ENCODE measurements at regions not wholly inside any gene's neighbourhood (a gene's known extent, or its start where the extent isn't known, plus 50 kb on each side); places are given as distances from the start of the nearest gene placed in this dataset.

DNA sequence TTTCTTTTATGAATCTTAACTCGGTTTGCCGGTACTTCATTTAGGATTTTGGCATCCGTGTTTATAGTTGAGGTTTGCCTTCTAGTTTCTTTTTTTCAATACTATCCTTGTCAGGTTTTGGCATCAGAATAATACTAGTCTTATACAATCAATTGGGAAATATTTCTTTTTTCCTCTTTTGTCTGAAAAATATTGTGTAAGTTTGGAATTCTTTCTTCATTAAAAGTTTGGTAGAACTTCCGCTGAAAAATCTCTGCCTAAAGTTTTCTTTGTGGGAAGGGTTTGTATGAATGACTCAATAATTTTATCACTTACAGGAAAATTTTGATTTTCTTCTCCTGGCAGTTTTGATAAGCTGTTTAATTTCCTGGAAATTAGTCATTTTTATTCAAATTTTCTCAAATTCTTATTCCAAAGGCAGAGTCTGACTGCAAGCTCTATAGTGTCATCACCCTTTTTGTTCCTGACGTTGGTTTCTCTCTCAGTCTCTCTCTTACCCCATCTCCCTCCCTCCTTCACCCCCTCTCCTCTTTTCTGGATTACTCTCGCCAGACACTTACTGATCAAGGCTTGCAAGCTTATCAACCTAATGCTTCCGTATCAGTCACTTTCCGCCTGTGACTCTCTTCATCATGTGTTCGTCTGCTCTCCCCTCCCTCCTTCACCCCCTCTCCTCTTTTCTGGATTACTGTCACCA is 555.7 kb downstream of the TBC1D22A start:
- no peaks in the 10 kb centered on the region for H3K4me1 ChIP-seq (ENCODE audit: insufficient read depth)
- H3K27ac ChIP-seq = no peak overlapping the region
- no peaks in the 10 kb centered on the region for H3K36me3 ChIP-seq
- intact Hi-C loops (cut with DNase I) = no loop called here
- TF ChIP-seq EP300 (IDR thresholded peaks at IDR 0.05) (no peak), POLR2A (IDR thresholded peaks at IDR 0.05) (no peak)
- TF ChIP-seq, protein P1, sequence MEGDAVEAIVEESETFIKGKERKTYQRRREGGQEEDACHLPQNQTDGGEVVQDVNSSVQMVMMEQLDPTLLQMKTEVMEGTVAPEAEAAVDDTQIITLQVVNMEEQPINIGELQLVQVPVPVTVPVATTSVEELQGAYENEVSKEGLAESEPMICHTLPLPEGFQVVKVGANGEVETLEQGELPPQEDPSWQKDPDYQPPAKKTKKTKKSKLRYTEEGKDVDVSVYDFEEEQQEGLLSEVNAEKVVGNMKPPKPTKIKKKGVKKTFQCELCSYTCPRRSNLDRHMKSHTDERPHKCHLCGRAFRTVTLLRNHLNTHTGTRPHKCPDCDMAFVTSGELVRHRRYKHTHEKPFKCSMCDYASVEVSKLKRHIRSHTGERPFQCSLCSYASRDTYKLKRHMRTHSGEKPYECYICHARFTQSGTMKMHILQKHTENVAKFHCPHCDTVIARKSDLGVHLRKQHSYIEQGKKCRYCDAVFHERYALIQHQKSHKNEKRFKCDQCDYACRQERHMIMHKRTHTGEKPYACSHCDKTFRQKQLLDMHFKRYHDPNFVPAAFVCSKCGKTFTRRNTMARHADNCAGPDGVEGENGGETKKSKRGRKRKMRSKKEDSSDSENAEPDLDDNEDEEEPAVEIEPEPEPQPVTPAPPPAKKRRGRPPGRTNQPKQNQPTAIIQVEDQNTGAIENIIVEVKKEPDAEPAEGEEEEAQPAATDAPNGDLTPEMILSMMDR (IDR thresholded peaks at IDR 0.05) = no peak
- H3K27me3 ChIP-seq = no peaks in the 10 kb centered on the region
- H3K9me3 ChIP-seq = peaks cover 0 to 5% of the 10 kb centered on the region in 2 donors
- no peak for DNase-seq
- no peak overlapping the region for H3K4me3 ChIP-seq
- 64 to 74% (median 66%) methylated on average over 9 of the region's 9 CpGs for WGBS, 3 donors

DNA sequence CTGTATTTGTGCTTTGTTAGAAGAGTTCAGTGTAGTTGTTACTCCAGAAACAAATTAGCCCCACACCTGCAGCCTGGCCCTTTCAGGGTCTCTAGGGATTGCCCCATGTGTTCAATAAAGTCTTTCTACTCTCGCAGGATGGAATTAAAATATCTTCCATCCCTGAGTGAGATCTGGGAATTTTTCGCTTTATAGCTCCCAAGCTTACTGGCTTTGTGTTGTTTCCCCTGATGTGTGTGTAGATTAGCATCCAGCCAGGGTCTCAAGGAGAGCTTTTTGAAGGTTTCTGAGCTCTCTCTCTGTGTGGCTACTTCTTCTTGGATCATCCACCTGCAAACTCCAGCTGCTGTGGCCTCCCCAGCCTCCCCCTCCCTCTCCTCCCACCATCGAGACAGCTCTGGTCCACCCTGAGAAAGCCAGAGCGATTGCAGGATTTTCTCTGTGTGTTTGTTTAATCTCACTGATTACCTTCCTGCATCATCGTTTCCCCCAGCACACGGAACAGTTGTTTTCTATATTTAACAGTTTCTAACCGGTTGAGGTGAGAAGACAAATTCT is 553.5 kb downstream of the TBC1D22A start:
- Histone ChIP-seq H3K27me3 (no peaks in the 10 kb centered on the region), H3K36me3 (no peaks in the 10 kb centered on the region), H3K4me3 (no peak overlapping the region), H3K27ac (no peak overlapping the region), H3K4me1 (ENCODE audit: insufficient read depth) (no peaks in the 10 kb centered on the region), H3K9me3 (peaks cover 0 to 5% of the 10 kb centered on the region in 2 donors)
- TF ChIP-seq, protein P1 (IDR thresholded peaks at IDR 0.05) = no peak
- TF ChIP-seq POLR2A (IDR thresholded peaks at IDR 0.05) (no peak), EP300 (IDR thresholded peaks at IDR 0.05) (no peak)
- DNase-seq = no peak
- intact Hi-C loops (cut with DNase I) = no loop called here
- WGBS, 3 donors = 31 to 45% (median 36%) methylated on average over 7 of the region's 7 CpGs

DNA sequence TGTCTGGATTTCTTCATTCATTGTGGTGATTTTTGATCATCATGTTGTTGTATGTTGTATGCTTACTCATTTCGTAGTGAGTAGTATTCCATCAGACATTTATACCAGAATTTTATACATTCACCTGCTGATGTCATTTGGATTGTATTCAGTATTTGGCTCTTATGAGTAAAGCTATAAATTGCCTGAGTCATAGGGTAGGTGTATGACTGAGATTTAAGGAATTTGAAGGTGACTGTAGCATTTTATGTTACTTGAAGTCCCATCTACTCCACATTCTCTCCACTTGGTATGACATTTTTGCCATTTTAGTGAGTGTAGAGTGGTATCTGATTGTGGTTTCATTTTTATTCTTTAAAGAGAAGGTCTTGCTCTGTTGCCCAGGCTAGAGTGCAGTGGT is 548.2 kb downstream of the TBC1D22A start:
- Histone ChIP-seq H3K36me3 (no peaks in the 10 kb centered on the region), H3K27ac (no peak overlapping the region), H3K27me3 (no peaks in the 10 kb centered on the region), H3K4me1 (ENCODE audit: insufficient read depth) (no peaks in the 10 kb centered on the region), H3K9me3 (no peaks in the 10 kb centered on the region), H3K4me3 (no peak overlapping the region)
- no peak for DNase-seq
- intact Hi-C loops (cut with DNase I) = no loop called here
- TF ChIP-seq POLR2A (IDR thresholded peaks at IDR 0.05) (no peak), EP300 (IDR thresholded peaks at IDR 0.05) (no peak)
- TF ChIP-seq, protein P1 (IDR thresholded peaks at IDR 0.05) = no peak
- 87 to 95% (median 94%) methylated on average over 1 of the region's 1 CpG for WGBS, 3 donors

DNA sequence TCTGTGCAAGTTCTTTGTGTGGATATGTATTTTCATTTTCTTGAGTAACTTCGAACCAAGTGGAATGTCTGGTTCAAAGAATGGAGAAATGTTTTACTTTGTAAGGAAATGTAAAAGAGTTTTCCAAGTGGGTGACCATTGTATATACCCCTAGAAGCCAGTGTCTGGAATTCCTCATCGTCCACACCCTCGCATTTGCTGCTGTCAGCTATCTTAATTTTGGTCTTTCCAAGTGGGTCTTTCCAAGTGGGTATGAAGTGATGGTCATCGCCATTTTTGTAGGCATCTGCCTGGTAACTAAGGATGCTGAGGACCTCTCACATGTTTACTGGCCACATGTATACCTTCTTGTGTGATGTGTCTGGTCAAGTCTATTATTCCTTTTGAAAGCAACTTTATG is 547.5 kb downstream of the TBC1D22A start:
- intact Hi-C loops (cut with DNase I) = no loop called here
- no peak for TF ChIP-seq EP300 (IDR thresholded peaks at IDR 0.05)
- no peak for TF ChIP-seq POLR2A (IDR thresholded peaks at IDR 0.05)
- H3K4me3 ChIP-seq = no peak overlapping the region

DNA sequence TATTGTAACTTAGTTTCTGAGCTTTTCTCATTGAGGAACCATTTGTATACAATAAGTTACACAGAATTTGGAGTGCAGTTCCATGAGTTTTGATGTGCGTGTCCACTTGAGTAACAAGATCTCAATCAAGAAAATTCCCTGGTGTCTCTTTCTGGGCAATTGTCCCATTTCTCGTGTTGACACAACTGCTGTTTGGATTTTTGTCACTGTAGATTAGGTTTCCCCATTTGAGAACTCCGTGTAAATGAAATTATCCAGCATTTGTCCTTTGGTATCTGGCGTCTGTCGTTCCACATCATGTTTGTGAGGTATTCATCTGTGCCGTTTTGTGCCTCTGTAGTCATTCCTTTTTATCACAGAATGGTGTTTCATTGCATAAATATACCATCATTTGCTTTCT is 547.0 kb downstream of the TBC1D22A start:
- Histone ChIP-seq H3K27me3 (no peaks in the 10 kb centered on the region), H3K4me1 (ENCODE audit: insufficient read depth) (no peaks in the 10 kb centered on the region), H3K4me3 (no peak overlapping the region), H3K36me3 (no peaks in the 10 kb centered on the region), H3K27ac (no peak overlapping the region), H3K9me3 (no peaks in the 10 kb centered on the region)
- TF ChIP-seq, protein P1 (IDR thresholded peaks at IDR 0.05) = no peak
- TF ChIP-seq EP300 (IDR thresholded peaks at IDR 0.05) = no peak
- no peak for TF ChIP-seq POLR2A (IDR thresholded peaks at IDR 0.05)
- no peak for DNase-seq
- intact Hi-C loops (cut with DNase I) = no loop called here
- WGBS, 3 donors = 83 to 87% (median 84%) methylated on average over 6 of the region's 6 CpGs

More for the DNA sequence above, 547.5 kb downstream of the TBC1D22A start:
- no peaks in the 10 kb centered on the region for H3K27me3 ChIP-seq
- no peak overlapping the region for H3K27ac ChIP-seq
- no peak for DNase-seq
- H3K36me3 ChIP-seq = no peaks in the 10 kb centered on the region
- H3K9me3 ChIP-seq = no peaks in the 10 kb centered on the region
- no peaks in the 10 kb centered on the region for H3K4me1 ChIP-seq (ENCODE audit: insufficient read depth)
- WGBS, 3 donors = 94 to 97% (median 96%) methylated on average over 4 of the region's 4 CpGs
